GM19238 (cell line): ENCODE measurements at regions not wholly inside any gene's neighbourhood (a gene's known extent, or its start where the extent isn't known, plus 50 kb on each side); places are given as distances from the start of the nearest gene placed in this dataset.

Experiments
- DNase-seq: peaks from one replicate; pipeline ENCODE4 v3.0.0; 2011; ENCODE audit warnings: low spot score; ENCODE audit not compliant: insufficient read length

- DNase-seq = no peak
These were observed 325.1 kb upstream of the IGFBP7 start for GRCh38 chr4:57435300-57435699.

- no peak for DNase-seq
These were observed 320.5 kb upstream of the IGFBP7 start for GRCh38 chr4:57430726-57431125.

- peak; percentile 13 for DNase-seq
These were observed 316.7 kb upstream of the IGFBP7 start for GRCh38 chr4:57426779-57427395.

GRCh38 chr4:57425610-57426009 is 315.4 kb upstream of the IGFBP7 start:
- DNase-seq = no peak

- DNase-seq = no peak
These were observed 314.2 kb upstream of the IGFBP7 start for GRCh38 chr4:57424232-57424897.

- no peak for DNase-seq
These were observed 307.9 kb upstream of the IGFBP7 start for GRCh38 chr4:57418133-57418532.

- DNase-seq = no peak
These were observed 302.3 kb upstream of the IGFBP7 start for GRCh38 chr4:57412259-57413054.

GRCh38 chr4:57410331-57411052 is 300.3 kb upstream of the IGFBP7 start:
- no peak for DNase-seq

GRCh38 chr4:57405359-57405758 is 295.2 kb upstream of the IGFBP7 start:
- DNase-seq = no peak

- no peak for DNase-seq
These were observed 294.3 kb upstream of the IGFBP7 start for GRCh38 chr4:57404483-57404882.

- DNase-seq = no peak
These were observed 293.4 kb upstream of the IGFBP7 start for GRCh38 chr4:57403591-57403990.

- DNase-seq = no peak
These were observed 291.4 kb upstream of the IGFBP7 start for GRCh38 chr4:57401586-57401985.

- no peak for DNase-seq
These were observed 268.6 kb upstream of the IGFBP7 start for GRCh38 chr4:57378766-57379165.

GRCh38 chr4:57374866-57375595 is 264.8 kb upstream of the IGFBP7 start:
- no peak for DNase-seq

- no peak for DNase-seq
These were observed 263.8 kb upstream of the IGFBP7 start for GRCh38 chr4:57373991-57374390.

GRCh38 chr4:57371671-57372070 is 261.5 kb upstream of the IGFBP7 start:
- DNase-seq = no peak

GRCh38 chr4:57370691-57371090 is 260.5 kb upstream of the IGFBP7 start:
- DNase-seq = no peak

- DNase-seq = no peak
These were observed 259.3 kb upstream of the IGFBP7 start for GRCh38 chr4:57369446-57369845.

GRCh38 chr4:57364255-57364654 is 254.1 kb upstream of the IGFBP7 start:
- DNase-seq = no peak

- DNase-seq = no peak
These were observed 253.2 kb upstream of the IGFBP7 start for GRCh38 chr4:57363346-57363745.

GRCh38 chr4:57360681-57361080 is 250.5 kb upstream of the IGFBP7 start:
- DNase-seq = no peak
